GM21528 (cell line): ENCODE measurements at regions not wholly inside any gene's neighbourhood (a gene's known extent, or its start where the extent isn't known, plus 50 kb on each side); places are given as distances from the start of the nearest gene placed in this dataset.

ENCODE experiments used
- ATAC-seq: cut with Tn5 transposase; IDR thresholded peaks from one replicate; pipeline ENCODE4 v1.9.1; 2021; ENCODE audit warnings: mild to moderate bottlenecking, moderate library complexity; ENCODE audit not compliant: unreplicated experiment, low FRiP score

DNA sequence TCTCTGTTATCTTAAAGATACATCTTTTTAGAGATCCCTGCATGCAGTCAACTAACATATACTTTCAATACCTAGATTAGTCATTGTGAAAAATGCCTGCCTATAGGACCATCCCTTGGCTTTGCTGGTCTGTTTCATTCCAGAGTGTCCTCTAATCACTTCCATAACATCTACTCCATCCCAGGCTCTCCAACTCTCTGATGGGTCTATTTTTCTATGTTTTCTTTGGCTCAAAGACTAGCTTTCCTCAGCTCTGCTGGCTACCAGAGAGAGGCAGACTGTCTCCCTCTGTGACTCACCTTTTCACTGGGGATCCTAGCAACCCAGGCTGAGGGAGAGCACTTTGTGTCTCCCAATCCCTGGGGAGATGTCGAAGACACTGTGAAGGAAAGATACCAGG, 547.7 kb upstream of the MCTP2 start:
- ATAC-seq: no peak

GRCh38 chr15:93671387-93671943, 559.9 kb upstream of the MCTP2 start:
- no peak for ATAC-seq

GRCh38 chr15:93670931-93671330, 560.4 kb upstream of the MCTP2 start:
- no peak for ATAC-seq

- no peak for ATAC-seq
Observed at GRCh38 chr15:93664213-93664956, 567.0 kb upstream of the MCTP2 start.

DNA sequence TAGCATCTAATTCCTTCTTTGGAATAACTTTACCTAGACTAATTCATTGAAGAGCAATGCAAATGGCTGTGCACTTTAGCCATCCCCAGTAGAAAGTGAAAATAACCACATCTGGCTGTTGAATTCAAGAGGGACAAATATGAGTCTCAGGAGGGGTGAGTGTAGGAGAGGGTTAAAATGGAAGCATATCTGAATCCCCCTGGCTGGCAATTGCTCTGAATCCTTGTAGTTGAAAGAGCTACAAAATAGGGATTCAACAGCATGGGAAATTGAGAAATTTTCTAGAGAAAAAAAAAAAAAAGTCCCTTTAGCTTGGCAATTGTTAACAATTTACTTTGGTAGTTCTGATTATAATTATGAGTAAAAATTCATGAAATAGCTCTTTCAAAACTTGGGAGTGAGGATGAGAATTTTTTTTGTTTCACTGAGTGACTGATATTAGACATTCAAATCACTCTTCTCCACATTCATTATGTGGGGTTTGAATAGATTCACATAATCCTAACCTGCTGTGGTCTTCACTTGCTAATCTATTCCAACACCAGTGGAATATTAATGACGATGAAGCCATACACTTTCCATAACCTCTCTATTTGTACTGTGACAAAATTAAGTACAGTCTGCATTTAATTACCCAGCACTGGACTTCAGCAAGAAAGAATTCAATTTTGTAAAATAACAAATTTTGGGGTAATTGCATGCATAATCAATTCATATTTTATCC, 569.0 kb upstream of the MCTP2 start:
- ATAC-seq: no peak

DNA sequence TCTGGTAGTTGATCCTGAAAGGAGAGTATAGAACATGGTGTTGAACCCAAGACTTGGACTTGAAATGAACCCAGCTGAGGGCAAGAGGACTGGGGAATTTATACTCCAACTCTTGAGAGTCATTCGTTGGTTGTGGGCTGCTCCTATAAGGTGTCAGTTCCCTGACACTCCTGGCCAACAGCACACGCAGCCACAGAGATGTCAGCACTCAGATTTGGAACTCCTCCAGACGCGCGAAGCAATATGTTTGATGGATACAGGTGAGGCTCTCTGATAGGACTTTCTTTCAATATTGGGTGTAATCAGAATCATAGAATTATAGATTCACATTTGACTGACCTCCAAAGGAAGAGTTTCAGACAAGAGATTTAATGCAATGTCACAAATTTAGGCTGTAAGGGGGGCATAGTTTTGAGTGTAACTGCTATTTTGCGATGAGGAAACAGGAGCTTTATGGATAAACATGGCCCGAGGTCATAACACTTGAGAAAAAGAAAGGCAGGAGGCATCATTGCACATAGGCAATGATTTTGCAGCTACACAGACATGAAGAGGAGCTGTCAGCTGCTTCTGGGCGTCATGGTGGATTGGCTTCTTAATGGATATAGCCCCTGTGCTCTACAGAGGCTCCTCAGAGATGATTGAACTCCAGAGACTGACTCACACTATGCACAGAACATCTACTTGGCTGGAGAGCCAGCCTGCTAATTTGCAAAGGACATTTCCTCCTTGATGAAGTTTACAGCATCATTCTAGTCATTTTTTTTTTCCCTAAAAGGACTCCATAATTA, 569.2 kb upstream of the RGMA start:
- no peak for ATAC-seq

DNA sequence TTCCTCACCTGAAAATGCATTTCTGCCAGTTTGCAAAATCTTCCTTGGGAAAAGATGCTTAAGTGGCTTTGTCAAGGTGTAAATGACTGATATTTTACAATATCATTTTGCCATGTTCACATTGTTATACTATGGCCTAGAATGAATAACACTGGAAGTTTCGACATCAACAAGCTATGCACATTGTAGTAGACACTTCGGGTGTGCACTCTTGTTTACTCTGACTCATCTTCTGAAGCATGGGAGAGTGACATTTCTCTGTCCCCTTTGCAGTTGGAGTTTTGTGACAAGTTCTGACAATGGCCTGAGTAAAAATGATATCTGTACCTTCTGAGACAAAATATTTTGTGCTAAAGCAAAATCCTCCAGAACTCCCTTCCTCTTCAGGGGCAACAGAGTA, 567.0 kb upstream of the RGMA start:
- ATAC-seq: no peak

GRCh38 chr15:93649691-93650235, 560.8 kb upstream of the RGMA start:
- ATAC-seq: no peak

DNA sequence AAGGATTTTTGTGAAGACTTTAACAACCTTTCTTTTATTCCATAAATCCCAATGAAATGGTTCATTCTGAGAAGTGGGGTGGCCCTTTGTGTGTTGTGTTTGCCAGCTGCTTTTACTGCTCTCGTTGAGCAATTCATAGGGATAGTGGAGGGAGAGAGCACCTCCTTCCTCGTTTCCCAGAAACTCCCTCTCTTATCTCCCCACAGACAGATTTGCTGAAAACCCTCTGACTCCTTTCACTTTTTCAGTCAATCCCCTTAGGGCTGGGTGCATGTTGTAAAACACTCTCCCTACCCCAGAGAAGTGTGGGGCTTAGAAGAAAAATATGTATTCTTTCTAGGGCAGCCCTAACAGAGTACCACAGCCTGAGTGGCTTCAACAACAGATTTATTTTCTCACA, 557.2 kb upstream of the RGMA start:
- no peak for ATAC-seq

GRCh38 chr15:93645594-93645993, 556.6 kb upstream of the RGMA start:
- ATAC-seq: no peak

DNA sequence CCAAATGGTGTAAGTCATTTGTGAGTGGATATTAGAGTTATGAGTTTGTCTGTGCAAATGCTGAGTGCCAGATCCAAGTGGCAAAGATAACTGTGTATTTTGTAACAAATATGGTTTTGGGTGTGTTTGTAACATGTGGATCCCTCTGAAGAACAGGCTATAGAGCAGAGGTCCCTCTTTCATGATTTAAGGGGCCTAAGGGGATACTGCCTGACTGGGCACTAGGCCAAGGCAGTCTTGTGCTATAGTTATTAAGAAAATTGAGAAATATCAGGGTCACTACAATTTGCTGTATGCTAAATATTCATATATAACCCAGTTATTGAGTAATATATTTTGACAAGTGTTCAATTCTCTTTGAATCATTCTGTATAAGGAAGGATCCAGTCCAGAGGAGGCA, 555.6 kb upstream of the RGMA start:
- no peak for ATAC-seq

DNA sequence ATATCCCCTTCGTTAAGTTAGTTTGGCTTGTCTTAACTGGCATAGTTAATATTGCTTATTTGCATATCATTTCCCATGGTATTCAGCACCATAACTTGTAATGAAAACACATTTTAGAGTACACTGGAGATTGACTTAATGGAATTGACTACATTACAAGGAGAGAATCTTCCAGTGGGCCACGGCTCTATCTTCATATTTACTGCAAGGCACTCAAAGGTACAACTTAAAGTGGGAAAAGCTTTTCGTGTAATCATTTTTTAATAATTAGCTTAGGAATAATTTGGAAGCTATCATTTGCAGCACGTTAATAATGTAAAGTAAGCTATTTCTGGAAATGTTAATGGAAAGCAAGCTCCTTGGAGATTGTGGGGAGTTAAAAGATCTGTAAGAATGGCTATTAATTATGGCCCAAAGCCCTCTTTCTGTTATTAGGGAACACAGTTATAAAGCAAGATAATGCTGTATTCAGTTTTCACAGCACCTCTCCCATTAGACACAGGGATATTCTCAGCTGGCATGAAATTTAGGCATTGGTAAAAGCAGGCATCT, 551.5 kb upstream of the RGMA start:
- no peak for ATAC-seq

GRCh38 chr15:93631958-93632618, 543.1 kb upstream of the RGMA start:
- ATAC-seq: no peak

DNA sequence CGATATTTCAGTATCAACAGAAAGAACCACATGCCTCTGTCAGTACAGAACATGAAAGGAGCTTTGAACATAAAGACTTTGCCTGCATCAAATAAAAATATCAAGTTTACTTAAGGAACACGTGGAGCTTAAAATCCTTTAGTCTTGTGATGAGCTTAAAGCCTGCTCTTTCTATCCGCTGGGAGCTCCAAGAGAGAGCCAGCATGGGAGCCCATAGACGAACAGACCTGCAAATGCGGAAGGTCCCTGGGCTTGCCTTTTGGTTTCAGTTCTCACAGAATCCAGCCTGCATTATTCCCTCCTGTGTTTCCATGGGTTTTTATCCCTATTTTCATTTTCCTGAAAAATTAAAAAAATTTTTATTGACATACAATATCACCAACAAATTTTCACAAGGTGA, 530.6 kb upstream of the RGMA start:
- ATAC-seq: no peak

DNA sequence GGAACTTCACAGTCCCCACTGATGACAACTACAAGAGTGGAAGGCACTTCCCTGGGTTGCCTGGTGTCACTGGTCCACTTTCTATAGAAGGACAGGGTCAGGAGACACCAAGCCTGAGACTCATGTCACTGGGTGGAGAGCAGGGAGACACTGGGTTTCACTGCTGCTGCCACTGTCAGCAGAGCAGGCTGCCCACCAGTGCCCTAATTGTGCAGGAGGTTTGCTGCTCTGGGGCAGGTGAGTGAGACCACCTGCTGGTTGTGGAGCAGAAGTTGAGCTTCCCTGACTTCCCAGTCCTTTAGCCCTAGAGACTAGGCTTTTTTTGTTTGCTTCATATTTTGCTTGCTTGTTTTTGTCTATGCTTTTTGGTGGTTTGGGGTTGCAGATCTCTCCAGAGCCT, 528.4 kb upstream of the RGMA start:
- no peak for ATAC-seq

GRCh38 chr15:93614386-93615104, 525.5 kb upstream of the RGMA start:
- ATAC-seq: no peak

DNA sequence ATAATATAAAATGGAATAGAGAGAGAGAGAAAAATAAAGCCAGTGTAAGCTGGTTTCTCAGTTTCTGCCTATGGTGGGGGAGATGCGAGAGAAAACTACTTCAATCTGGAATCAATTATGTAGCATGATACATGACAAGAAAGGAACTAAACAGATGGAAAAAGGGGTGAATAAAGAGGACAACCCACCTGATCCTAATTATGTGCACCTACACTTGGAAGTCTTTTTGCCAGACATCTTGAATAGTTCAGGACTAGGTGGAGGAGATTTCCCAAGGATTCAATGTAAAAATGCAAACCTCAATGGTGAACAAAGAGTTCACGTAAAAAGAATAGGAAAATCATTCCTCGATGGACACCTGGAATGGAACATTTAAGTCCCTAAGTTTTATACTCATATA, 524.4 kb upstream of the RGMA start:
- ATAC-seq: no peak

GRCh38 chr15:93612953-93613352, 523.9 kb upstream of the RGMA start:
- ATAC-seq: no peak

GRCh38 chr15:93610944-93611343, 521.9 kb upstream of the RGMA start:
- ATAC-seq: no peak
